Esophagus (tissue), 2 donors: ENCODE measurements at regions not wholly inside any gene's neighbourhood (a gene's known extent, or its start where the extent isn't known, plus 50 kb on each side); places are given as distances from the start of the nearest gene placed in this dataset.

Experiments used
- H3K27ac ChIP-seq, 2 donors: one replicate each; pipeline ENCODE4 v1.5.1; 2013; ENCODE audit warnings: low read depth in 2 of 2, mild to moderate bottlenecking in 2 of 2, inconsistent platforms in 1 of 2, low read length in 1 of 2, moderate library complexity in 1 of 2
- H3K27me3 ChIP-seq, 2 donors: one replicate each; pipeline ENCODE4 v1.6.1; 2013; ENCODE audit warnings: low read length in 2 of 2, control low read depth in 1 of 2, mild to moderate bottlenecking in 1 of 2; ENCODE audit not compliant: insufficient read depth in 2 of 2, control insufficient read depth in 1 of 2
- H3K36me3 ChIP-seq, 2 donors: one replicate each; pipeline ENCODE4 v1.6.1; 2013; ENCODE audit warnings: low read length in 1 of 2; ENCODE audit not compliant: control insufficient read depth in 2 of 2, insufficient read depth in 2 of 2
- H3K4me1 ChIP-seq, 2 donors: one replicate each; pipeline ENCODE4 v1.6.1; 2013; ENCODE audit warnings: low read length in 1 of 2; ENCODE audit not compliant: control insufficient read depth in 2 of 2, insufficient read depth in 2 of 2
- H3K4me3 ChIP-seq, 2 donors: one replicate each; pipeline ENCODE4 v1.5.1; 2013; ENCODE audit warnings: low read length in 2 of 2, mild to moderate bottlenecking in 2 of 2, low read depth in 1 of 2, moderate library complexity in 1 of 2
- H3K9me3 ChIP-seq, 2 donors: one replicate each; pipeline ENCODE4 v1.6.1; 2013; ENCODE audit warnings: mild to moderate bottlenecking in 2 of 2, low read depth in 1 of 2, low read length in 1 of 2, moderate library complexity in 1 of 2; ENCODE audit not compliant: control insufficient read depth in 2 of 2, insufficient read depth in 1 of 2
- WGBS, 2 donors: extraction: QIAGEN DNeasy Blood & Tissue Kit; methylation state at CpG; one replicate each; pipeline ENCODE4 v1.1.7; 2013; 5-methylcytosine and 5-hydroxymethylcytosine counted together
- donor health status: healthy with polysubstance abuse.
- donor health status: Bipolar disorder and iron deficiency.

GRCh38 chr21:31460980-31461379 is 116.9 kb upstream of the TIAM1 start:
- H3K9me3 ChIP-seq: no peaks in the 10 kb centered on the region
- H3K4me1 ChIP-seq: no peaks in the 10 kb centered on the region
- H3K36me3 ChIP-seq: no peaks in the 10 kb centered on the region
- no peak overlapping the region for H3K27ac ChIP-seq
- no peak overlapping the region for H3K4me3 ChIP-seq
- 84 to 86% methylated on average over 10 of the region's 10 CpGs for WGBS, 2 donors
- no peaks in the 10 kb centered on the region for H3K27me3 ChIP-seq

GRCh38 chr21:31459457-31459856 is 115.4 kb upstream of the TIAM1 start:
- Histone ChIP-seq H3K4me3 (no peak overlapping the region), H3K27me3 (no peaks in the 10 kb centered on the region), H3K4me1 (no peaks in the 10 kb centered on the region), H3K27ac (no peak overlapping the region), H3K9me3 (no peaks in the 10 kb centered on the region), H3K36me3 (no peaks in the 10 kb centered on the region)
- WGBS, 2 donors: 92 to 94% methylated on average over 3 of the region's 3 CpGs

DNA sequence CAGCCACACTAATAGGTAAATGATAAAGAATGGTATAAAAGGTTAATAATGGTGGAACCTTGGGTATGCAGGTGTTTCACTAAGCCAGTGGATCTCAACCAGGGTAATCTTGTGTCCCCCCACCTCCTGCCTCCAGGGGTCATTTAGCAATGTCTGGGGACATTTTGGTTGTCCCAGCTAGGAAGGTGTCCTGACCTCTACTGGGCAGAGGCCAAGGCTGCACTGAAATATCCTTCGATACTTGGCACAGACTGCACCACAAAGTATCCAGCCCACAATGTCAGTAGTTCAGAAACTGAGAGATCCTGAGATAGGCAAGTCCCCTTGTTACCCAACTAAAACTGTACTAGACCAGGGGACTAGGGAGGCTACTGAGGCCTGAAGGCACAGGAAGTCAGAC is 113.6 kb upstream of the TIAM1 start:
- no peaks in the 10 kb centered on the region for H3K9me3 ChIP-seq
- WGBS, 2 donors: 88 to 91% methylated on average over 1 of the region's 1 CpG
- no peaks in the 10 kb centered on the region for H3K4me1 ChIP-seq

GRCh38 chr21:31456201-31456600 is 112.1 kb upstream of the TIAM1 start:
- H3K9me3 ChIP-seq: no peaks in the 10 kb centered on the region
- no peaks in the 10 kb centered on the region for H3K4me1 ChIP-seq
- H3K36me3 ChIP-seq: no peaks in the 10 kb centered on the region
- H3K4me3 ChIP-seq: no peak overlapping the region
- WGBS, 2 donors: 77 to 81% methylated on average over 6 of the region's 6 CpGs
- H3K27ac ChIP-seq: no peak overlapping the region
- no peaks in the 10 kb centered on the region for H3K27me3 ChIP-seq

More for the DNA sequence above, 113.6 kb upstream of the TIAM1 start:
- Histone ChIP-seq H3K27me3 (no peaks in the 10 kb centered on the region), H3K4me3 (no peak overlapping the region), H3K36me3 (no peaks in the 10 kb centered on the region), H3K27ac (no peak overlapping the region)

GRCh38 chr21:31455506-31455905 is 111.4 kb upstream of the TIAM1 start:
- Histone ChIP-seq H3K4me1 (no peaks in the 10 kb centered on the region), H3K27me3 (no peaks in the 10 kb centered on the region), H3K27ac (no peak overlapping the region), H3K4me3 (no peak overlapping the region), H3K36me3 (no peaks in the 10 kb centered on the region), H3K9me3 (no peaks in the 10 kb centered on the region)
- WGBS, 2 donors: 78 to 83% methylated on average over 4 of the region's 4 CpGs

DNA sequence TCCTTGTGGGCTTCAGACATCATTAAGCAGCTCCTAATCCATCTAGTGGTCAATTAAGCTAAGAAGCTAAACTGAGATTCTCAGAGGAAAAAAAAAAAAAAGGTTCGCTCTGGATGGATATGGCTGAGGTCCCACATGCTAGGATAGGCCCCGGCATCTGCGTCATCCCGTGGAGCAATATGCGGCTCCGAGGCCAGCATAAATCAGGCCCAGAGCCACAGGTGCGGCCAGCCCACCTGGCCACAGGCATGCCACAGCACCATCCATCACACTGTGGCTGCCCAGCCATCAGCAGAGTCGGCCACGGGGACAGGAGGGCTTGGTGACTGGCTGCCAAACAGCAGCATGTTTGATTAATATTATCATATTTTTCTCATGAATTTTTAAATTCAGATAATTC is 106.9 kb upstream of the TIAM1 start:
- no peaks in the 10 kb centered on the region for H3K4me1 ChIP-seq
- no peaks in the 10 kb centered on the region for H3K9me3 ChIP-seq
- no peak overlapping the region for H3K27ac ChIP-seq
- WGBS, 2 donors: 83 to 85% methylated on average over 9 of the region's 9 CpGs
- no peak overlapping the region for H3K4me3 ChIP-seq
- H3K36me3 ChIP-seq: no peaks in the 10 kb centered on the region
- H3K27me3 ChIP-seq: no peaks in the 10 kb centered on the region

GRCh38 chr21:31449921-31450535 is 106.0 kb upstream of the TIAM1 start:
- WGBS, 2 donors: 51 to 62% methylated on average over 11 of the region's 11 CpGs
- H3K4me3 ChIP-seq: no peak overlapping the region
- no peaks in the 10 kb centered on the region for H3K36me3 ChIP-seq
- no peaks in the 10 kb centered on the region for H3K4me1 ChIP-seq
- H3K9me3 ChIP-seq: no peaks in the 10 kb centered on the region
- H3K27ac ChIP-seq: no peak overlapping the region
- H3K27me3 ChIP-seq: no peaks in the 10 kb centered on the region

- Histone ChIP-seq H3K36me3 (no peaks in the 10 kb centered on the region), H3K4me3 (no peak overlapping the region), H3K4me1 (no peaks in the 10 kb centered on the region), H3K27ac (no peak overlapping the region), H3K27me3 (no peaks in the 10 kb centered on the region), H3K9me3 (no peaks in the 10 kb centered on the region)
- 52 to 64% methylated on average over 3 of the region's 3 CpGs for WGBS, 2 donors
Observed at GRCh38 chr21:31448496-31448895, 104.4 kb upstream of the TIAM1 start.

- H3K27ac ChIP-seq: no peak overlapping the region
- H3K4me3 ChIP-seq: no peak overlapping the region
- no peaks in the 10 kb centered on the region for H3K9me3 ChIP-seq
- no peaks in the 10 kb centered on the region for H3K4me1 ChIP-seq
- no peaks in the 10 kb centered on the region for H3K36me3 ChIP-seq
- WGBS, 2 donors: 45 to 55% methylated on average over 3 of the region's 3 CpGs
- no peaks in the 10 kb centered on the region for H3K27me3 ChIP-seq
Observed at GRCh38 chr21:31447505-31447904, 103.4 kb upstream of the TIAM1 start.

GRCh38 chr21:31446226-31446855 is 102.3 kb upstream of the TIAM1 start:
- H3K4me3 ChIP-seq: no peak overlapping the region
- peaks cover under 1 to 2% of the 10 kb centered on the region in 2 donors for H3K9me3 ChIP-seq
- H3K36me3 ChIP-seq: no peaks in the 10 kb centered on the region
- no peaks in the 10 kb centered on the region for H3K4me1 ChIP-seq
- WGBS, 2 donors: 53 to 60% methylated on average over 8 of the region's 8 CpGs
- no peaks in the 10 kb centered on the region for H3K27me3 ChIP-seq
- no peak overlapping the region for H3K27ac ChIP-seq
